NCI-H748 (cell line): ENCODE measurements at regions not wholly inside any gene's neighbourhood (a gene's known extent, or its start where the extent isn't known, plus 50 kb on each side); places are given as distances from the start of the nearest gene placed in this dataset.

Experiments used
- DNase-seq: peaks from one replicate; lab custom pipeline; 2025; ENCODE audit not compliant: unreplicated experiment; lab: John Stamatoyannopoulos, UW

DNA sequence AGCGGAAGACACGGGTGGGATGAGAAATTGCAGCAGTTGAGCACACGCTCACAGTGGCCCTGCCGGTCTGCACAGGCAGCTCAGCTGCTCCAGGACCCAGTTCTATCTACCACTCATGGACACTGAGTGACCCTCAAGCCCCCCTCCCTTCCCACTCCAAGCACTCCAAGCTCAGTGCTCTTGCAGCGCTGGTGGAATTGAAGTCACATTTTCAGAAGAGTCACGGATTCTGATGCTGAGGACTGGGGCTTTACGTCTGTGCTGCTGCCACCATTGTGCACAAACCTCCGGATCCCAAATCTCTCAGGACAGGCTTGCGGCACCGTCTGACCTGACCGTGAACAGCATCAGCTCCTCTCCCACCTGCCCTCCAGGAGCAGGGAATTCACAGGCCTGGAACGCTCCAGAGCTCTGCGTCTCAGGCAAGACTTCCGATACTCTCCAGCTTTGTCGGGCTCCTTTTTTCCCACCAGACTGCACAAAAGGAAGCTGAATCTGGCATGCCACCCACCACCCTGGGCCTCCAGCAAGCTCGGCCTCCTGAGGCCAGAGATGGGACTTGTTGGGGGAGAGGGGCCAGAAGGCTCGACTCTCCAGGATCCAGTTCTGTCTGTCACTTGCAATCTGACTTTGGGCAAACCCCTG lies 213.1 kb upstream of the RTL1 start:
- DNase-seq: no peak

DNA sequence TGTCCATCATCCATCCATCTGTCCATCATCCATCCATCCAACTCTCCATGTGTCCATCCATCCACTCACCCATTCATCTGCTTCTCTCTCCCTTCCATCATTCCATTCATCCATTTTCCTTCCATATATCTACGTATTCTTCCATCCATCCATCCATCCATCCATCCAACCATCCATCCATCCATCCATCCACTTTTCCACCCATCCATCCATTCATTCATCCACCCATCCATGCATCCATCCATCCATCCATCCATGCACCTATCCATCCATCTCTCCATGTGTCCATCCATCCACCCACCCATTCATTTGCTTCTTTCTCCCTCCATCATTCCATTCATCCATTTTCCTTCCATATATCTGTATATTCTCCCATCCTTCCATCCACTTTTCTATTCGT lies 214.0 kb upstream of the RTL1 start:
- DNase-seq: no peak

DNA sequence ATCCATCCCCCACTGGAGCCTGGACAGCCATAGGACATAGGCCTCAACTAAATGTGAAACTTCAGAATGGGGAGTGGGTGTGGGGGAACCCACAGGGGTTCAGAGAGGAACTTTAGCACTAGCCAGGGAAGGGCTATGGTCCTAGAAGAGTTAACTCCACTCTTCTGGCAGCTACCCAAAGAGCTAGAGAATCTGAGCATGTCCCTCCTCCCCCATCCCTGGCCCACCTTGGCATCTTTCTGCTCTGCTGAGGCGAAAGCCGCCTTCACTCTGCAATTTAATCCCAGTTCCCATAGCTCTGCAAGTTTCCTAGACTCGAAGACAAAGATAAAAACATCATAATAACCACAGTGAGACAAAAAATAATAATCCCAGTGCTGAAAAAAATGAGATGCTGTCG lies 214.7 kb upstream of the RTL1 start:
- DNase-seq: no peak

DNA sequence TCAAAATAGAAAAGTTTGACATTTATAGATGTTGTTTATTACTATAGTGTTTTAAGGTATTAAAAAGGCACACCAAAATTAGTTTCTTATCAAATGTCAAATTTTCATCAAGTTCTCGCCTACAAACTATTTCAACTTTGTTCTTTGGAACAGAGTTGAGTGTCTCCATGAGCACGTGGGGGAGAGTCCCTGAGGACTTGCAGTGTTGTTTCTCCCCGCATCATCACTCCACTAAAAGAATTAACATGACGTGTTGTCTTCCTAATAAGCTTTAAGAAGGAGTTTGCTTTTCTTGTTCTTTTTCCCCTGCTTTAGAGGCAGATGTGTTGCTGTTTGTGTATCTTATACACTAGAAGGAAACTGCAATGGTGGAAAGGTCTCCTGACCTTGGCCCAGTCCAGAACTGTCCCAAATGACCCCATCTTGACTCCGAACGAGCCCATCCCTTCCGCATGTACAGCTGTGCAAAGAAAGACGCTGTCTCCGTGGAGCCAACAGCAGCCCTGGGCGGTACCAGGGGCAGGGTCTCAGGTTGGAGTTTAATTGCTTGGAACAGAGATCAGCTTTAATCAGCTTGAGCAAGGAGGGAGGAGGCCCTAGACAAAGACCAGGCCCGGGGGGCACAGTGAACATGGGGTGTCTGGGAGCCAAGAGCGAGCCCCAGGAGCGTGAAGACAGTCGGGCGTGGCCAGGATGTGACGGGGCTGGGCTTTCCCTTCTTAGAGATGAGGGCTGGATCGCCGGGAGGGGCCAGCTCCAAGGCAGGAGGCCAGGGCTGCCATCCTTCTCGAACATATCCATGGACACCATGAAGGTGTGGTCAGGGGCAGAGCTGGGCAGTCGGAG lies 215.4 kb upstream of the RTL1 start:
- DNase-seq: peak; percentile 71

DNA sequence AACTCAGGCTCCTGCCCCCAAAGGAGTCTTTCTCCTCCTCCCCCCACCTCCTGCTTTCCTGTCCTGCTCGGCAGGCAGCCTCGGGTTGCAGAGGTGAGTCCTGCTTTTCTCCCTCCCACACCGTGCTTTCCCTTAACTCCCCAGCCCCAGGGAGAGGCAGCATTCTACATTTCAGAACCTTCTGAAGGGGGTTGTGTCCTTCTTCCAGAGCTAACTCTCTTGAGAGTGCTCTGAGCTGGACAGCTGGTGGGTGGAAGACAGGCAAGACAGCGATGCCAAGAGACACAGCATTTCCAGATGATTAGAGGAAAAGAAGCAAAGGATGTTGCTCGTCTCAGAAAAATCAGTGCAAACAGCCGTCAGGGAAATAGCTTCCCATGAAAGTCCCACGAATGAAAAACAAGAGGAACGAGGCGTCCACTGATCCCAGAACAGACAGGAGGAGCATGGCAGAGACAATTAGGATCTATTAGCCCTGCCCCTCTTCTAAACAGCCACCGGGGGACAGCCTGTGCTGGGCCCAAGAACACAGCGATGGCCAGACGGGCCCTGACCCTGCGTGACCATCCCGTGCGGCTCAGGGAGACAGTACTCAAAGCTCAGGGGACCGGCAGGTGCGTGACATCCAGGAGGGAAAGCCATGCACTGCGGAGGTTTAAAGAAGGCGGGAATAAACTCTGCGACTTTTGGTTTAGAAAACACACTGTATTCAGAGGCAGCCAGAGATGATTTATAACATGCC lies 216.5 kb upstream of the RTL1 start:
- no peak for DNase-seq

DNA sequence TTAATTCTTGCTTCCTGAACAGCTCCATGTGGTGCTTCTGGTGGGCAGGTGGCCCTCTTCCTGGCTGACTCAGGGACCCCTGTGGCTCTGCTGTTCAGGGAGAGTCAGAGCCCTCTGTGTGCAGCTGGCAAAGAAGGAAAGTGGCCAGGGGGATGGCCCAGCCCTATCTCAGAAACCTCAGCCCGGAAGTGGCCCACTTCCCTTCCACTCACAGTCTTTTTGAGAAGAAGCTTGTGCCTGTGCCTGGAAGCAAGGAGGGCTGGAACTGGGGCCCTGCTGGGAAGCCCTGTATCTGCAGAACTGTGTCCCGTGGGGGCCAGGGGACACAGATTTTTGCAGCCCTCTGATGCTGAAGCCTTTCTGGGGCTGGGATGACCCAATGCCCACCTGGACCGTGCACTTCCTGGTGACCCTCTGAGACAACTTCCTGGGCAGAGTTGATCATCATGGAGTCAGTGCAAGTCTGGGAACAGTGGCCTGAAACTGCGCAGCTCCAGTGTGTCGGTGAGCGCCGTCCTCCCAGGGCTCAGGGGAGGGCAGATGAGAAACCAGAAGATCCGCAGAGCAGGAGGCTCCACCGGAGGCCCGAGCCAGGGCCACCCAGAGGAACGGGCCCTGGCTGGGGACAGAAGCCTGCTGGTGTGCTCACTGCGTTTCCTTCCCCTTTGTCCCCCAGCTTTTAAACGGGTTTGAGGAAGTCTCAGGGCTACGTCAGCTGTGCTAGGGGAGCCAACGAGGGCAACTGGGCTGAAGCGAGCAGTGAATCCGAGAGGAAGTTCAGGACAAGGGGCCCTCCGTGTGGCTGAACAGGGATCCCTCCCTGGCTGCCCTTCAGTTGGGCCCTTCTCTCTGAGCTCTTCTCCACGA lies 217.4 kb upstream of the RTL1 start:
- DNase-seq: peak; percentile 49

DNA sequence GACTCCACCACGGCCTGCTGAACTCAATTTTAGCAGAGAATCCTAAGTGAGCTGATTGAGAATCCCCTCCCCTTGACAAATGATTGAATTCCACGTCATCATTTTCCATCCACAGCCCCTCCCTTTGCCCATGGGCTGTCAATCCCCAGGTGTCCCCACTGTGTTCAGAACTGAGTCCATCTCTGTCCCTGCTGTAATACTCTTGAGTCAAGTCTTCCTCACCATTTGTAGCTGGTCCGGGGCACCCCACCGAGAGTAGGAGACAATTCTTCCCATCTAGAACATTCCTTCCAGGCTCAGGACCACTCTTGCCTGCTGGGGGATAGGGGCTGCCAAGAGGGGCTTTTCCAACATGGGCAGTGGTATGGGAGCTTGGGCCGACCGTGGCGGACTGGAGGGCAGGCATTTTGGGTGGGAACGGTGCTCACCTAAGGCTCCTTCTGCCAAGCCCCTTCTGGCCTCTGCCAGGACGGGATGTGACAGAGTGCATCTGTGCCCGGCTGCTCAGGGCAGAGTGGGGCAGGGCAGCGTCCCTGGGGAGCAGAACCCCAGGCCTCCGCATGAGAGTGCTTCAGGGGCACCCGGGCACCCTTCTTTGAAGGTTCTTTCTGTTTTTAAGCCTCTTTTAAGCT lies 218.1 kb upstream of the RTL1 start:
- DNase-seq: no peak

DNA sequence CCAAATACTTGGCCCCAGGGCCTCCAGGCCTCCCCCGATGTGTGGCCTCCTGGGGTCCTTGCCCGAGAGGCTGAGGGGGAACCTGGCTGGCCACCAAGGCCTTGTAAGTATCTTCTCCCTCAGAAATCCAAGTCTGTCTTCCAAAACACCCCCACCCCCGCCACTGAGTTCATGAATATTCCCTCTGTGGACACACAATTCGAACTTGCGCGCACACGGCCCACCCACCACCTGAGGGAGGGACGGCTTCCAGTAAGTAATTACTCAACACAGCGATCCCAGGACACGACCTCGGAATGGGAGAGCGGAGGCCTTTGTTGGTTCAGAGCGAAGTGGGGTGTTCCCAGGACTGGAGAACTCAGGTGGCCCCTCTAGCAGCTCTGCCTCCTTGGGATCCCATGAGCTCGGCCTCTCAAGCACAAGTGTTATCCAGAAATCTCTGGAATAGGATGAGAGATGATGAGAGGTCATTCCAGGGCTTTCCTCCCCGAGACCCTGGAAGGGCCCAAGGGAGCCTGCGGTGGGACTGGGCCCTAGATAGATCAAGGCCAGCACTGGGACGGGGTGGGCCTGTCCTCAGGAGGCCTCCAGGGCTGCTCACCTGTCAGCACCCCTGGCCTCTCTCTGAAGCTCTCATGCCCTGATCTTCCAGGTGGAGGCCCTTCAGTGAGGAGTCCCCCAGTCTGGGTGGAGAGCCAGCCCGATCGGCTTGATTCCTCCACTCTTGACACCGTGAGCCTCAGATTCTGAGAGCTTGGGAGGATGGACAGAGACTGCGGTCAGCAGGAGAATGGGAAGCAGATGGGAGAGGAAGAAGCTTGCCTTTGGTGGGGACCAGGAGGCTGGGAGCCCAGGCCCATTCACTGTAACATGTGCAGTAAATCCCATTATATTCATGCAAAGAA lies 219.0 kb upstream of the RTL1 start:
- DNase-seq: no peak

DNA sequence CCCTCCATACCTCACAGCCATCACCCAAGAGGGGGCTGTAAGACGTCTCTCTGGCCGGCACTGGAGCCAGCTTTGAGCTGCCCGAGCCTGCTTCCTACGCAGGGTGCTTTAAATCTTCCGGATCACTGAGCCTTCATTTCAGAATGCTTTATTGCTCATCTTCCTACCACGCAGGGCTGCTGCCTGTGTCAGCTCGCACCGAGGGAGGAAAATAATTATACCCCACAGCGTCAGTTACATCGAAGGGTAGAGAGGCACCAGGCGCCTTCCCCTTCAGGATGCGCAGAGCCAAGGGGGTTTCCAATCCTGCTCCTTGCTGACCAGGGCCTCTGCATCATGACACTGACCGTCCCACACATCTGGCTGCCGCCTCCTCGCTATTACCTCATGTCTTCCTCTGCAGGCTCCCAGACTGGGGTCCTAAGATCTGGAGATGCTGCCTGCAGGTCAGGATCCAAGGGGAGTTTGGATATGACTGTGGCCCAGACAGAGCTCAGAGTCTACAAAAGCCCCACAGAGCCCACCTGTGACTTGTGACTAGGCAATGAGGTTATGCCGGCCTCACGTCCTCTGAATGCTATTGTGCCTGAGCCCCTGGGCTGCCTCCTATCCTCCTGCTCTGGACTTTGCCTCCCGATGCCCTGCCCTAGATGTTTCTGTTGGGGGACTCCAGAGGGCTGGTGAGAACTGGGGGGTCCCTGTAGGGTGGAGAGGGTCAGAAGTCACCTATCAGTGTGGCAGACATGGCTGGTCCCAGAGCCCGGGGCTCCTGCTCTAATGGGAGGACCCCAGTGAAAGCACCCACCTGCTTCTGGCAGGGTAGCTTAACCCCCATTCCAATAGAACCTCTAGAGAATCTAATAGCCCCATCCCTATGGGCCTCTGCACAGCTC lies 220.3 kb upstream of the RTL1 start:
- no peak for DNase-seq

DNA sequence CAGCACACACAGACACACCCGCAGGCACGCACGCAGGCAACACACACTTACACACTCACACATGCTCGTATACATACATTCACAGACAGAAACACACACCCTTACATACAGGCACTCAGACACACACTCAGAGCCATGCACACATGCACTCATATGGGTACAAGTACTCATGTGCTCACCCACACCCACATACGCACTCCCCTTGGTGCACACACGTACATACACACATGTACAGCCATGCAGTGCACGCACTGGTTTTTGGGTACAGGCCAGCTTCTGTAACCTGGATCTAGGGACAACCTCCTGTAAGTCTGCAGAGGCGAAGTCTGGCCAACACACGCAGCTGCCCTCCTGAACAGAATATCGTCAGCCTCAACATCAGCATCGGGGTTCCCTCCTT lies 221.3 kb upstream of the RTL1 start:
- DNase-seq: no peak

DNA sequence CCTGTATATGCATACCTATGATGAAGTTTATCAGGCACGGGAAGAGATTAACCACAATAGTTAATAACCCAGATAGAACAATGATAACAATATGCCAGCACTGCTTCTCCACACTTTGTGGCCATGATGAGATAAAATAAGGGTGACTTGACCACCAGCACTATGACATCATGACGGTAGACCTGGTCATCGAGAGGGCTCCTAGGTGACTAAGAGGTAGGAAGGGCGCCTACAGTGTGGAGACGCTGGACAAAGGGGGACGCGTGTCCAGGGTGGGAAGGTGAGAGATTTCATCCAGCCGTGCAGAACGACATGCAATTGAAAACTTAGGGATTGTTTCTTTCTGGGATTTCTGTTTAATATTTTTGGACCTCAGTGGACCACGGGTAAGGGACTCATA lies 221.8 kb upstream of the RTL1 start:
- no peak for DNase-seq

DNA sequence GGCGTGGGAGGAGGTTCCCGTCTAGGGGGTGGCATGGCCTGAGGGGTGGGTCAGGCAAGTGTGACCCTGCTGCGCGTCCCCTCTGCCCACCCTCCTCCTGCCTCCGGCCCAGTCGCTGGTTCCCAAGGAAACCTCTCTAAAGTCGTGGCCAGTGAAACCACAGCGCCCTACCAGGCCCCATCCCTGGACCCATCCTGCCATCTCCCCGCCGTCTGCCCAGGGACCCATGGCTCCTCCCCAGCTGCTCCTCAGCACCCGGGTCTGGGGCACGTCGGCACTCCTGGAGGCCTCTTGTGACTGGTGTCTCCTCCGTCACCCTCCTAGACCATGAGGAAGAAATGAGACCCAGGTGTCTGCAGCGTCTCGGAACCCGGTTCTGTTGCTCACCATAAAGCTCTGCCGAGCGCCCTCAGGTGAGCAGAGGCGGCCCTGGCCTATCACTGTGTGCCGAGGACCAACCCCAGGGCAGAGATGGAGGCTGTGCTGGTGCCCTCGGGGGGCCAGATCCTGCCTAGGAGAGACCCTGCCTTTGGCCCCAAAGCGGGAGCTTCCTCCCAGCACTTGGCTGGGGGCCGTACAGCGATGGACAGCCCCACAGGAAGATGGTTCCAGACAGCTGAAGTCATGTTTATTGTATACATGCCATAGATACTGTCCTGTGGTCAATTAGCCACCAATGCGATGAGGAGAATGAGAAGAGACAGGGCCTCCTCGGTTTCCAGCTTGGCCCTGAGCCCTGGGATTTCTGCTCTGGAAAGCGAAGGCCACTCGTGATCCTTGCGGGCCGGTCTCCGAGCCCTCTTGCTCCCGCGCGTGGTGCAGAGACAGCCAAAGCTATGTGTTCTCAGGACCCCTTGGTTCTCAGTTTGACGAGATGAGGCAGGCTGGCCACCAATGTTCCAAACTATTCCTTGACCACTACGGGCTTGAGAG lies 222.5 kb upstream of the RTL1 start:
- no peak for DNase-seq

DNA sequence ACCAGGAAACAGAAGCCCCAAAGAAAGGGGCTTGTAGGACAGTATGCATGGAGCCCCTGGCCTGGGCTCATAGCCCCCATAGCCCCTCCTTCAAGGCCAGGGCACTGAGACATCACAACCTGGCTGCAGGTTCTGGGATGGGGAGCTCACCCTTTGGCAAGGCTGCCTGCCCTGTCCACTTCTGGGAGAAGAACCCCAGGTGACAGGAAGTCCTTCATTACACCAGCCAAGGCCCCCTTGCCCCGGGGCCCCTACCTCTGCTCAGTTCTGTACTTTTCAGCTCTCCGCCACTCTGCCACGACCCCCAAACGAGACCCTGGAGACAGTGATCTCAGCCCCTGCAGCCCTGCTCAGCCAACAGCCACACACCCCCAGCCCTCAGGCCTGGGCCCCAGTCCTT lies 223.2 kb upstream of the RTL1 start:
- no peak for DNase-seq

DNA sequence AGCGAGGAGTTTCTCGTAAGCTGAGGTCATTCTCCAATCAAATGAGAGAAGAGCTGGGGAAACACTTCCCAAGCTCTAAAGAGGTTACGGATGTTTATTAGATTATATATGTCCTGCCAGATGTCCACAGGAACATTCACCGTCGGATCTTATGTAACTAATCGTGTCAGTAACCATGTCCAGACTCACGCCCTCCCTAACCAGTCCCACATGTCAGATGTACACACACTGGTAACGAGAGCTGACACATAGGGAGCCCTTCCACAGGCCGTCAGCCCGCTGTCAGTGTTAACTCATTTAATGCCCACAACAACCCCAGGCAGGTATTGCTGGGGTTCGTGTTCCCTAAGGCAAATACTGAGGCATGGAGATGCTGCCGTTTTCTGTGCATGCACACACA lies 223.7 kb upstream of the RTL1 start:
- no peak for DNase-seq

DNA sequence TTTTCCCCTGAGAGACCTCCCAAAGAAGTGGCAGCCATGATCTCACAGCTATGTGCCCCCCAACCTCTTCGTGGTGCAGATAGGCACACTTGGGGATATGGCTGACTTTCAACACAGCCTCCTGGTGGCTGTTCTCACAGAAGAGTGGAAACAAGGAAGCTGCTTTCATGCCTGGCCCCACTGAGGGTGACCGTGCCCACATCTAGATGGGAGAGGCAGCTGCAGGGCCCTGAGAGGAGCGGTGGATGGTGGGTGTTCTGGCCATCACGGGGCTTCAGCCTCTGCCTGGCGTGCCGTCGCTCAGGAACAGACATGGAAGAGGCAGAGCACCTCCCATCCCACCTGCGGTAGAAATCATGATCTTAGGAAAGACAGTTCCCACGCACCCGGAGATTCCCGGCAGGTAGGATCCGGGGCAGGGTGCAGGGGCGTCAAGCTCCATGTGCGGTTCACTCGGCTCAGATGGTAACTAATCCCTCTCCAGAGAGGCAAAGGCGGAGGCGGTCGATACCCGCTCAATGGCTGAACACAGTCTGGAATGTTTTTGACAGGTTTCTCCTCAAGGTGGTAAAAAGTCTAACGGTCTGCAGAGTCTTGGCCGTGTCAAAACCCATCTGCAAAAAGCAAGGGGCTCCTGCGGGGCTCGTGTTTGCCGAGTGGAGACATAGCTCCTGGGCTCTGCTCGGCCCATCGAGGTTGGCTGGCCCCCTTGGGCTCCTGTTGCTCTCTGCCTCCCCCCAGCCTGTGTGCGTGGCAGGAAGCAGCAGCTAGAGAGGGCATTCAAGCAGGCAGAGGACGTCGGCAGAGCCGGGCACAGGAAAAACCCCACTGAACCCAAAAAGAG lies 225.2 kb upstream of the RTL1 start:
- no peak for DNase-seq

DNA sequence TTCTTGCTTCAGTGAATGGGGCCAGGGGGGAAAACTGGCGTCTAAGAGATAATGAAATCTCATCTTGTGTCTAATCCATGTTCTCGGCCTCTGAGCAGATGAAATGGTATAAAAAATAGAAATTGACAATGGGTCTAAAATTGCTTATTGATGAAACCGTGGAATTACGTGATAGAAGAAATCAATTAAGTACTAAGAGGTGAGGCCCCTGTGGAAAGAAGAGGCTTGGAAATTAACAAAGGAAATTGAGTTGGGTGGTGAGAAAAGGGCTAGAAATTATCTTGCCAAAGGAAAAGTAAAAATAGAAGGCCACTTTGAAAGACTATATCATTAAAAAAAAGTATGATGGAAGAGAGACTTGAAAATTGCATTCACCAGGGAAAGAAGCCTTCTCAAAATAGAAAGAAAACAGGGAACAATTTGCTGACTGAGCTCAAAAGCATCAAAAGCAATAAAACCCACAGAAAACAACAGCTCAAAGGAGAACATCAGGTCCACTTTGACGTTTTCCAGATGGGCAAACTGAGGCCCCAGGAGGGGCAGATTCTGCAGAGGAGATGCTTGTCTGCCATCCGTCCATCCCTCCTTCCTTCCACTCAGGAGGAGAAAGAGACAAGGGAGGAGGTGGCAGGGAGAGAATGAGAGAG lies 226.1 kb upstream of the RTL1 start:
- DNase-seq: no peak
